Activated naive CD4-positive, alpha-beta T cell treated with anti-CD3 and anti-CD28 coated beads for 36 hours (primary cell): ENCODE measurements at regions not wholly inside any gene's neighbourhood (a gene's known extent, or its start where the extent isn't known, plus 50 kb on each side); places are given as distances from the start of the nearest gene placed in this dataset.
"Not testable (repeated sequence)": the region's sequence is repeated elsewhere in the genome, so short reads cannot be mapped to it uniquely, and the experiment has no call there.

Experiments
- CTCF ChIA-PET: fragments of 350-600 bp; sonication (Branson Sonifier 250); formaldehyde crosslinking; loops from one replicate; lab custom pipeline; 2021; ENCODE audit warnings: antibody characterized with exemption; lab: Charles Lee
- DNase-seq: peaks from one replicate; pipeline ENCODE4 v3.0.0-alpha.2; 2020
- H3K27ac Mint-ChIP-seq: one replicate; pipeline ENCODE4 v1.8.0; 2021; ENCODE audit warnings: mild to moderate bottlenecking, mixed read lengths
- H3K27me3 Mint-ChIP-seq: one replicate; pipeline ENCODE4 v1.8.0; 2021; ENCODE audit warnings: low read depth, mixed read lengths
- H3K36me3 Mint-ChIP-seq: one replicate; pipeline ENCODE4 v1.8.0; 2021; ENCODE audit warnings: low read depth, mixed read lengths
- H3K4me1 Mint-ChIP-seq: one replicate; pipeline ENCODE4 v1.8.0; 2021; ENCODE audit warnings: low read depth, mixed read lengths
- H3K4me3 Mint-ChIP-seq: one replicate; pipeline ENCODE4 v1.8.0; 2021; ENCODE audit warnings: mild to moderate bottlenecking, moderate library complexity, mixed read lengths
- H3K9me3 Mint-ChIP-seq: one replicate; pipeline ENCODE4 v1.8.0; 2021; ENCODE audit warnings: mixed read lengths
- intact Hi-C: fragments of 100-400 bp; cut with micrococcal nuclease; formaldehyde crosslinking; loops from one replicate; pipeline ENCODE4 v1.15.1; 2023

DNA sequence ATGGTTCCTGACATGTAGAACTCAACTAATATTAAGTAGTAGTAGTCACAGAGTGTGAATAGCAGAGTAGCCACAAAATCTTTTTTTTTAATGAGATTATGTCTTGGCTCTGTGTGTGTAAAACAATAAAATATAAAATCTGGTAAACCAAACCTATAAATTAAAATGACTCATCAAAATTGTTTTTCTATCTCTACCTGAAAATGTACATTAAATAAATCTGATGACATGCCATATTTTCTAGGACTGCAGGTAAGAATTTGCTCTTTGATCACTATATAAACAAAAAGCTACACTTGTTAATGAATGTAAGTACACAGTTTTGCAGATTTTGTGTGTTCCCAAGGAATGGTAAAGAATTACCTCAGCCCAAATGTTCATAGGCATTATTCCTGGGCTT is 1231.5 kb downstream of the JRKL start:
- H3K4me3 Mint-ChIP-seq: no peak overlapping the region
- H3K27me3 Mint-ChIP-seq: no peaks in the 10 kb centered on the region
- CTCF ChIA-PET: no interaction called here
- H3K36me3 Mint-ChIP-seq: no peaks in the 10 kb centered on the region
- peaks cover 4% of the 10 kb centered on the region for H3K9me3 Mint-ChIP-seq
- no peak overlapping the region for H3K27ac Mint-ChIP-seq
- DNase-seq: no peak
- intact Hi-C loops: no loop called here
- no peaks in the 10 kb centered on the region for H3K4me1 Mint-ChIP-seq

DNA sequence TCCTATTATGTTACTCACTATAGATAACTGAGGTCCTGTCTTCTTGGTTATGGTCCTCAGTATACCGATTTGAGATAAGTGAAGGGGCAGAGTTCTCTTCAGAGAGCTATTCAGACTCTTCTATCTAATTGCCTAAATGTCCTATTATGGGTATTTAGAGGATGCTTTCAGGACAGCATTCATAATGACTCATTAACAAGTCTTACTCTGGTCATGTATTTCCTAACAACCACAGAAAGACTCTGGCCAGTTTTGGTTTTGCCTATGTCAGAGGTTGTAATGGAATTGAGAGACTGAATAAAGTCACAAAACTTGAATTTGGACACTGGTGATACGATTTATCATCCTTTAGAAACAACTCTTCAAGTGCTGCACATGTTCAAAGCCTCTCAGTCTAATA is 1233.0 kb downstream of the JRKL start:
- H3K9me3 Mint-ChIP-seq: peaks cover 1% of the 10 kb centered on the region
- no peaks in the 10 kb centered on the region for H3K4me1 Mint-ChIP-seq
- H3K36me3 Mint-ChIP-seq: no peaks in the 10 kb centered on the region
- intact Hi-C loops: no loop called here
- H3K4me3 Mint-ChIP-seq: no peak overlapping the region
- CTCF ChIA-PET: no interaction called here
- no peak for DNase-seq
- no peak overlapping the region for H3K27ac Mint-ChIP-seq
- H3K27me3 Mint-ChIP-seq: no peaks in the 10 kb centered on the region

DNA sequence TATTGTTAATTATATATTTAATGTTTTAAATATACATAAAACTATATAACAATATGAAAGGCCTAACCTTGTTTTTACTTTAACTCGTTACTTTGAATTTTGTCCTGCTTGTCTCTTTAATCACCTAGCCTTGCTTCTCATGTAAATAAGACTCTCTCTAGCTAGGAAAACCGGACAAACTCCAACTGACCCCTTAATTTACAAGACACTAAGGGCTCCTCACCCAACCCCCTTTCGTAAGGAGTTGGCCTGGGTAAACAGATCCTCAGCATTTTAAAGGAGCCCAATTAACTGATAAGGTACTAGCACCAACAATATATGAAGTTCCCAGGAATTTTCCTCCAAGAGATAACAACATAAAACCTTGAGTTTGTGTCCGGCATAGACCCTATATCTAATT is 1246.9 kb downstream of the JRKL start:
- DNase-seq, H3K4me1 Mint-ChIP-seq, H3K36me3 Mint-ChIP-seq, CTCF ChIA-PET, H3K27me3 Mint-ChIP-seq, H3K27ac Mint-ChIP-seq, intact Hi-C loops, H3K4me3 Mint-ChIP-seq: not testable (repeated sequence)
- peaks cover 27% of the 10 kb centered on the region for H3K9me3 Mint-ChIP-seq

DNA sequence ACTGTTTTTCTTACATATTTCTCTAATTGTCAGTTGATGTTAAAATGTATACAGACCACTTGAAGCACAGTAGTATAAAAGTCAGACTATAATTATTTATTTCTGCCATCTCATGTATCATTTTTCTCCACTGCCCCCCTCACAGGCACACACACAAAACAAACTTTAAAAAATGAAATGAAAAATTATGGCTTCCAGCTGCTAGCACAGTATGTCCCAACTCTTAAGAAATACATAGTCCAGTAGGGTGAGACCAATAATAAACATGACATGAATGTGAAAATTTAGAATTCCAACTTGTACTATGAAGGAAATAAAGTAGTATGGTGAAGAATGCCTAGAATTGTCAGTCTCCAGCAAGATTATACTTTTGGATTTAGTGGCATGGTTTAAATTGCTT is 1247.9 kb downstream of the JRKL start:
- Mint-ChIP-seq H3K9me3 (peaks cover 26% of the 10 kb centered on the region), H3K36me3 (no peaks in the 10 kb centered on the region), H3K27me3 (no peaks in the 10 kb centered on the region), H3K27ac (no peak overlapping the region), H3K4me1 (no peaks in the 10 kb centered on the region), H3K4me3 (no peak overlapping the region)
- intact Hi-C loops: no loop called here
- no peak for DNase-seq
- CTCF ChIA-PET: no interaction called here

DNA sequence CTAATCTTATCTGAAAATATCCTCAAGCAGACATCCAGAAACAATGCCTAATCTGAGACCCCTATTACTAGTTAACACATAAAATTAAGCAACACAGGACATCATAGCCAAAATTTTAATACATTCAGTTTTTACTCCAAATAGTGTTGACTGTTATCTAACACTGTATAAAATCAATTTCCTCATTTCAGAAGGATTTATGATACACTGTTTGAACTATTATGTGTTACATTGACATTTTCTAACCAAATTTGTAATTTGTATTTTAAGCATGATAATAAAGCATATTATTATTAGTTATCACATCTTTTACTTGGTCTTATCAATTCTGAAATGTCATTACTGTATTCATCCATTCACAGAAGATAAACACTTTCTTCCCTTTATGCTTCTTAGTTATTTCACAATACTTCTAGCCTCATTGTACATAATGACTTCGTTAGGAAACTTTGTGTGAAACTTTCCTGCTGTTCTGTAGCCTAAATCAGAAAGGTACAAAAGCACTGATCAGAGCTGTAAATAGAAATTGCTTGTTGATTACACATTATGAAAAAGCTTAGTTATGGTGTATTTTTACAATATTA is 1248.9 kb downstream of the JRKL start:
- CTCF ChIA-PET: no interaction called here
- no peaks in the 10 kb centered on the region for H3K4me1 Mint-ChIP-seq

DNA sequence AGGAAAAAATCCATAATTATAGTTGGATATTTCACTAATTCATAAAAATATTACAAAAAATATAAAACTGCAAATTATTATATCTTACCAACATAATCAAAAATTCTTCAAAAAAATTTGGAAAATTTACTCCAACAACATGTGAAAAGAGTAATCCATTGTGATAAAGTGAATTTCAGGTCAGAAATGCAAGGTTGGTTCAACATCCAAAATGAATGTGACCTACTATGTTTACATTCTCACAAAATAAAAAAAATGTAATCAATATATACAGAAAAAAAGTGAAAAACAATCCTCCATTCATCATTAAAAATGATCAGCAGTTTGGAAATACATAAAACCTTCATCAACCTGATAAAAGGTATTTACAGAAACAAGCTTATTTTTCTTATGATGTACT is 1252.2 kb downstream of the JRKL start:
- Mint-ChIP-seq H3K4me3 (no peak overlapping the region), H3K27ac (no peak overlapping the region), H3K9me3 (peaks cover 14% of the 10 kb centered on the region), H3K36me3 (no peaks in the 10 kb centered on the region), H3K4me1 (no peaks in the 10 kb centered on the region), H3K27me3 (no peaks in the 10 kb centered on the region)
- intact Hi-C loops: no loop called here
- DNase-seq: no peak
- CTCF ChIA-PET: no interaction called here

More for the DNA sequence above, 1248.9 kb downstream of the JRKL start:
- Mint-ChIP-seq H3K4me3 (no peak overlapping the region), H3K36me3 (no peaks in the 10 kb centered on the region), H3K27ac (no peak overlapping the region), H3K27me3 (no peaks in the 10 kb centered on the region), H3K9me3 (peaks cover 24% of the 10 kb centered on the region)
- intact Hi-C loops: no loop called here
- DNase-seq: no peak

DNA sequence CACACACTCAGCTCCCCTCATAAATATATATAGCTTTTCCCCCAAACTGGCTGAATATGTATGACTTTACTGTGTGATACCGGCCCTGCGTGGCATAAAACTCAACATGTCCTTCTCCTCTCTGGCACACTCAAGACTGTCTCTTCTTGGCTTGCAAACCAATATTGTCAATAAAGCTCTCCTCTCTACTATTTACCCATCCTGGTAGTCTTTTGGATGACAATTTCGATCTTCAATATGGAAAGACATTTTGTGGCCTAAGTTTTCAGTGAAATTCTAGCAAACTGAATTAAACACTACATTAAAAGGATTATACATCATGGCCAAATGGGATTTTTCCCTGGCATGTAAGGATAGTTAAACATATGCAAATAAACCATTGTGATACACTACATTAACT is 1255.9 kb downstream of the JRKL start:
- Mint-ChIP-seq H3K27ac (no peak overlapping the region), H3K9me3 (peaks cover 25% of the 10 kb centered on the region), H3K36me3 (no peaks in the 10 kb centered on the region), H3K4me1 (no peaks in the 10 kb centered on the region), H3K27me3 (no peaks in the 10 kb centered on the region), H3K4me3 (no peak overlapping the region)
- intact Hi-C loops: no loop called here
- CTCF ChIA-PET: no interaction called here
- no peak for DNase-seq

DNA sequence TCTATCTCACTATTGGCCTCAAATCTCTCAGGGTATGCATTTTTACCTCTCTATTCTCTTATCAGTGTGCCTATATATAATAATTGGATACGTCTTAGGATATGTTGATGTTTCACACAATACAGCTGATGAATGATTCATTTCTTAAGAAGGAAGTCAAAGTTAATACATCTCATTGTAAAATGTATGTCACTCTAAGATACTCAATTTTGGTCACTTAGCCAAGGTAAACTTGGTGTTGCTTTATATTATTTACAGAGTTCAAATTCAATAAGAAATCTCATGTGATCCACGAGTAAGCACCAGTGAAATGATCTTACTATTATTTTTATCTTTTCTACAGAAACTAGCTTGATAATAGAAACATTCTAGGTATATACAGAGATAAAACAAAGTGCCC is 1266.5 kb downstream of the JRKL start:
- Mint-ChIP-seq H3K9me3 (peaks cover 3% of the 10 kb centered on the region), H3K27me3 (no peaks in the 10 kb centered on the region), H3K36me3 (no peaks in the 10 kb centered on the region), H3K4me3 (no peak overlapping the region), H3K27ac (no peak overlapping the region), H3K4me1 (no peaks in the 10 kb centered on the region)
- no peak for DNase-seq
- CTCF ChIA-PET: no interaction called here
- intact Hi-C loops: no loop called here

DNA sequence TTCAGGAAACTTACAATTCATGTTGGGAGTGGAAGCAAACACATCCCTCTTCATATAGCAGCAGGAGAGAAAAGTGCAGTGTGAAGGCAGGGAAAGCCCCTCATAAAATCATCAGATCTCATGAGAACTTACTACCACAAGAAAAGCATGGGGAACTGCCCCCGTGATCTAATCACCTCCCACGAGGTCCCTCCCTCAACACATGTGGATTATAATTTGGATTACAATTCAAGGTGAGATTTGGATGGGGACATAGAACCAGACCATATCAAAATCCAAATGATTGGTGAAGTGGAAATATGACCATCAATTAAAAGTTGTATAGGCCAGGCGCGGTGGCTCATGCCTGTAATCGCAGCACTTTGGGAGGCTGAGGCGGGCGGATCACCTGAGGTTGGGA is 1268.0 kb downstream of the JRKL start:
- DNase-seq: no peak
- Mint-ChIP-seq H3K36me3 (no peaks in the 10 kb centered on the region), H3K27ac (no peak overlapping the region), H3K9me3 (peaks cover 3% of the 10 kb centered on the region), H3K4me1 (no peaks in the 10 kb centered on the region), H3K4me3 (no peak overlapping the region), H3K27me3 (no peaks in the 10 kb centered on the region)
- intact Hi-C loops: no loop called here
- CTCF ChIA-PET: no interaction called here

DNA sequence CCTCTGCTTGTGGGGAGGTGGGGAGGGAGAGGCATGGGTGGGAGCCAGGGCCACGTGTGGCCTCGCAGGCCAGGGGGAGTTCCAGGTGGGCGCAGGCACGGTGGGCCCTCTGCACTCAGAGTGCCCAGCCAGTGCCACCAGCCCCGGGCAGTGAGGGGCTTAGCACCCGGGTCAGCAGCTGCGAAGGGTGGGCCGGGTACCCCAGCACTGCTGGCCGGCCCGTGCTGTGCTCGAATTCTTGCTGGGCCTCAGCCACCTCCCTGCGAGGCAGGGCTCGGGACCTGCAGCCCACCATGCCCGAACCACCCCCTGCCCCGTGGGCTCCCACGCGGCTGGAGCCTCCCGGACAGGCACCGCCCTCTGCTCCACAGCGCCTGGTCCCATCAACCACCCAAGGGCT is 1277.2 kb downstream of the JRKL start:
- CTCF ChIA-PET: no interaction called here
- no peak overlapping the region for H3K27ac Mint-ChIP-seq
- no peak for DNase-seq
- no peaks in the 10 kb centered on the region for H3K27me3 Mint-ChIP-seq
- no peak overlapping the region for H3K4me3 Mint-ChIP-seq
- H3K4me1 Mint-ChIP-seq: no peaks in the 10 kb centered on the region
- intact Hi-C loops: no loop called here
- H3K9me3 Mint-ChIP-seq: peaks cover 2% of the 10 kb centered on the region
- no peaks in the 10 kb centered on the region for H3K36me3 Mint-ChIP-seq

DNA sequence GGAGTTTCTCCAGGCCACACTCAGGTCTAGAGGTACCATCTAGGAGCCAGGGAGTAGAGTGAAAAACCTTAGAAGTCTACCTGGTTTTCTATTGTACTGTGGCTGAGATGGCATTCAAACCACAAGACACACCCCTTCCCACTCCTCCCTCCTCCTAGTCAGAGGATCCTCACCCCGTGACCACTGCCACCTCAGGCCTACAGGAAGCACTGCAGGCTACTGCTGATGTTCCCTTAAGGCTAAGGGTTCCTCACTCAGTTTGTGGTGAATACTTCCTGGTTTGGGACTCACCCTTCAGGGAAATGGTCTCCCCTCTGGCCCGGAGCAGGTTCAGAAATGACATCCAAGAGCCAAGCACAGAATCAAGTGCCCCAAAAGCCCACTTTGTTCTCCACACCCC is 1293.9 kb downstream of the JRKL start:
- intact Hi-C loops: no loop called here
- peaks cover 17% of the 10 kb centered on the region for H3K9me3 Mint-ChIP-seq

DNA sequence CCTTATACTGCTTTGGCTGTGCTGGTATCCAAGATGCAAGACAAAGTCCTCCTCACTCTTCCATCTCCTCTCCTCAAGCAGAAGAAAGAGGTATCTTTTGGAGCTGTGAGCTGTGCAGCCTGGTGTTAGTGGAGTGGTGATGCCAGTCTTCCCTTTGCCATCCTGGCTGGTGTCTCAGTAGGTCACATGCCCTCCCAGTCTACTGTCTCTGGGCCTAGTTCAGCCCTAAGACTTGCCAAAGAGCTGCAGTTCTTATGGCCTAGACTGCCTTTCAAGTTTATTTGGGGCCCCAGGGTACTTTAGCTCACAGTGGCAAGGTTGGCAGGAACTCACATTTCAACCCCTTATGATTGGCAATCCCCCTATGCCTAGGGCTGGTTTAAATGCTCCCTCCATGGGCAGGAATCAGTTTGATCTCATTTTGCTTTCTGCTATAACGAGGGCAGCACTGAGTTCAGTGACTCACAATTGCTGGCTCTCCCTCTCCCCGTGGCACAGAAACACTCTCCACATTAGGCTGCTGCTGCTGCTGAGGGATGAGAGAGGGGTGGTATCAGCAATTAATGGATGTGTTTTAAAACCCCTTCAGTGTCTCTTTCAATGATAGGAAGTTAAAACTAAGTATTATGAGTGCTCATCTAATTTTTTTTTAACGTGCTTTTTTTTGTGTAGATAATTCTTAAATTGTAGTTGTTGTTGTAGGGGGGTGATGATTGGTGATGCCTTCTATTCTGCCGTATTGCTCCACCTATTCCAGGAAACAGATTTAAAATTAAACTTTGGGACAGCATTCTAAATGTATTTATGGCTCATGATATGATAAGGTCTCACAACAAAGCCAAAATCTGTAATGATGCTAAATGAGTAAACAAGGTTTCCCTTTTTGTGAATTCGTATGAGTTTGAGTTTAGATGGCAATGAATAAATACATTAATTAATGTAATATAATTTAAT is 1295.0 kb downstream of the JRKL start:
- intact Hi-C loops: no loop called here
- DNase-seq: no peak
- Mint-ChIP-seq H3K9me3 (peaks cover 18% of the 10 kb centered on the region), H3K27me3 (no peaks in the 10 kb centered on the region), H3K4me3 (no peak overlapping the region), H3K27ac (no peak overlapping the region), H3K4me1 (no peaks in the 10 kb centered on the region), H3K36me3 (no peaks in the 10 kb centered on the region)
- CTCF ChIA-PET: no interaction called here

More for the DNA sequence above, 1293.9 kb downstream of the JRKL start:
- H3K4me1 Mint-ChIP-seq: no peaks in the 10 kb centered on the region
- no peaks in the 10 kb centered on the region for H3K36me3 Mint-ChIP-seq
- no peak overlapping the region for H3K4me3 Mint-ChIP-seq
- no peak overlapping the region for H3K27ac Mint-ChIP-seq
- DNase-seq: no peak
- H3K27me3 Mint-ChIP-seq: no peaks in the 10 kb centered on the region
- CTCF ChIA-PET: no interaction called here

DNA sequence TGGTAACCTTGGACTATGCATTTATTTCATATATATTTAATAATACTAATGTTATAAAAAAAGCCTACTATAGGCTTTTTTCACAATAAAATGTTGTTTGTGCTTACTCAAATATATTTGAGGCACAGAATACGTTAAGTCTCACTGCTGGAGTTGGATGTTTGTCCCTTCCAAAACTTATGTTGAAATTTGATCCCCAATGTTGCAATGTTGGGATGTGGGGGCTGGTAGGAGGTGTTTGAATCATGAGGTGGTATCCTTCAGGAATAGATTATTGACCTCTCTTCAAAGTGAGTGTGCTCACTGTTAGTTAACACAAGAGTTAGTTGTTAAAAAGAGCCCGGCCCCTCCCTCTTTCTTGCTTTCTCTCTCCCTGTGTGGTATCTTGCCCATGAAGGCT is 1295.9 kb downstream of the JRKL start:
- H3K9me3 Mint-ChIP-seq: peaks cover 18% of the 10 kb centered on the region
- H3K27me3 Mint-ChIP-seq: no peaks in the 10 kb centered on the region
- CTCF ChIA-PET: no interaction called here
- no peak overlapping the region for H3K27ac Mint-ChIP-seq
- intact Hi-C loops: no loop called here
- H3K4me1 Mint-ChIP-seq: no peaks in the 10 kb centered on the region
- no peaks in the 10 kb centered on the region for H3K36me3 Mint-ChIP-seq
- DNase-seq: no peak
- no peak overlapping the region for H3K4me3 Mint-ChIP-seq
